GM23338 (cell line): ENCODE measurements at regions not wholly inside any gene's neighbourhood (a gene's known extent, or its start where the extent isn't known, plus 50 kb on each side); places are given as distances from the start of the nearest gene placed in this dataset.

Experiments used
- ATAC-seq: fragments of 200-7000 bp; cut with Tn5 transposase; 3 replicates; pipeline ENCODE4 v1.9.1; 2020
- DNase-seq: peaks from one replicate; pipeline ENCODE4 v3.0.0-alpha.2; 2015; ENCODE audit warnings: low spot score
- H2AFZ ChIP-seq: fragments of 200-600 bp; sonication (generic); 2 replicates; pipeline ENCODE4 v1.8.0; 2016; ENCODE audit warnings: antibody characterized with exemption, mild to moderate bottlenecking, moderate library complexity
- H3F3A ChIP-seq: fragments of 200-600 bp; sonication (generic); replicated peaks from 2 replicates; pipeline ENCODE4 v1.8.0; 2017; ENCODE audit warnings: antibody characterized with exemption, mixed run types, low read depth
- H3K27ac ChIP-seq: fragments of 200-600 bp; sonication (generic); 2 replicates; pipeline ENCODE4 v1.6.1; 2016; ENCODE audit warnings: low read depth
- H3K27me3 ChIP-seq: fragments of 200-600 bp; sonication (generic); 2 replicates; pipeline ENCODE4 v1.8.0; 2016; ENCODE audit warnings: mild to moderate bottlenecking, mixed run types, moderate library complexity; ENCODE audit not compliant: insufficient read depth
- H3K36me3 ChIP-seq: fragments of 200-600 bp; sonication (generic); 2 replicates; pipeline ENCODE4 v1.8.0; 2016; ENCODE audit warnings: mild to moderate bottlenecking; ENCODE audit not compliant: insufficient read depth
- H3K4me1 ChIP-seq: fragments of 200-600 bp; sonication (generic); 2 replicates; pipeline ENCODE4 v1.8.0; 2016; ENCODE audit warnings: mild to moderate bottlenecking, moderate library complexity; ENCODE audit not compliant: insufficient read depth
- H3K4me2 ChIP-seq: fragments of 200-600 bp; sonication (generic); 2 replicates; pipeline ENCODE4 v1.7.1; 2017; ENCODE audit warnings: mixed run types
- H3K4me3 ChIP-seq: fragments of 200-600 bp; sonication (generic); 2 replicates; pipeline ENCODE4 v1.6.1; 2016; ENCODE audit warnings: mixed run types
- H3K79me2 ChIP-seq: fragments of 200-600 bp; sonication (generic); replicated peaks from 2 replicates; pipeline ENCODE4 v1.8.0; 2017; ENCODE audit warnings: mild to moderate bottlenecking; ENCODE audit not compliant: insufficient read depth
- H3K9me2 ChIP-seq: fragments of 200-600 bp; sonication (generic); 2 replicates; pipeline ENCODE4 v1.8.0; 2017; ENCODE audit not compliant: insufficient read depth
- H4K20me1 ChIP-seq: fragments of 200-600 bp; sonication (generic); replicated peaks from 2 replicates; pipeline ENCODE4 v1.8.0; 2017; ENCODE audit warnings: mild to moderate bottlenecking; ENCODE audit not compliant: insufficient read depth
- H3K27ac Mint-ChIP-seq: 2 replicates; pipeline ENCODE4 v1.8.0; 2020; ENCODE audit warnings: inconsistent platforms, mild to moderate bottlenecking, moderate library complexity, mixed read lengths
- H3K27me3 Mint-ChIP-seq: 3 replicates; pipeline ENCODE4 v1.8.0; 2022; ENCODE audit warnings: low read depth, mild to moderate bottlenecking, moderate library complexity, mixed read lengths, inconsistent platforms; ENCODE audit not compliant: insufficient read depth, poor library complexity
- H3K36me3 Mint-ChIP-seq: 3 replicates; pipeline ENCODE4 v1.8.0; 2021; ENCODE audit warnings: low read depth, mild to moderate bottlenecking, inconsistent platforms, moderate library complexity, mixed read lengths
- H3K4me1 Mint-ChIP-seq: 3 replicates; pipeline ENCODE4 v1.8.0; 2020; ENCODE audit warnings: mild to moderate bottlenecking, inconsistent platforms, mixed read lengths
- H3K4me3 Mint-ChIP-seq: 3 replicates; pipeline ENCODE4 v1.8.0; 2021; ENCODE audit warnings: moderate library complexity, mild to moderate bottlenecking, inconsistent platforms, mixed read lengths
- H3K9me3 Mint-ChIP-seq: 3 replicates; pipeline ENCODE4 v1.8.0; 2020; ENCODE audit warnings: moderate library complexity, mild to moderate bottlenecking, inconsistent platforms, mixed read lengths
- CREB1 ChIP-seq: fragments of 250-450 bp; sonication (Bioruptor Pico); IDR thresholded peaks from 2 replicates; pipeline ENCODE4 v1.5.0; 2020; ENCODE audit warnings: low read depth, mild to moderate bottlenecking, moderate library complexity
- EZH2 ChIP-seq: fragments of 200-600 bp; sonication (generic); IDR thresholded peaks from one replicate; pipeline ENCODE4 v1.8.0; 2017; ENCODE audit warnings: antibody characterized with exemption, mild to moderate bottlenecking, low read depth; ENCODE audit not compliant: unreplicated experiment
- EZH2phosphoT487 ChIP-seq: fragments of 200-600 bp; sonication (generic); IDR thresholded peaks from one replicate; pipeline ENCODE4 v1.8.1; 2018; ENCODE audit warnings: antibody characterized with exemption; ENCODE audit not compliant: unreplicated experiment
- JUNB ChIP-seq: IDR thresholded peaks from one replicate; pipeline ENCODE4 v1.6.1; 2016; ENCODE audit warnings: antibody characterized with exemption; ENCODE audit not compliant: unreplicated experiment
- NANOG ChIP-seq: IDR thresholded peaks from 2 replicates; pipeline ENCODE4 v1.6.1; 2016; ENCODE audit warnings: antibody characterized with exemption, borderline replicate concordance
- POLR2AphosphoS5 ChIP-seq: IDR thresholded peaks from 2 replicates; pipeline ENCODE4 v1.6.1; 2016; ENCODE audit warnings: antibody characterized with exemption, low read depth
- REST ChIP-seq: IDR thresholded peaks from one replicate; pipeline ENCODE4 v1.6.1; 2018; ENCODE audit warnings: antibody characterized with exemption; ENCODE audit not compliant: unreplicated experiment
- STAT1 ChIP-seq: IDR thresholded peaks from one replicate; pipeline ENCODE4 v1.6.1; 2016; ENCODE audit warnings: antibody characterized with exemption; ENCODE audit not compliant: unreplicated experiment
- ZNF114 ChIP-seq: fragments of 250-450 bp; sonication (Bioruptor Pico); IDR thresholded peaks from 2 replicates; pipeline ENCODE4 v1.5.0; 2020; ENCODE audit warnings: mild to moderate bottlenecking, moderate library complexity
- ZNF331 ChIP-seq: fragments of 250-450 bp; sonication (Bioruptor Pico); IDR thresholded peaks from 2 replicates; pipeline ENCODE4 v1.5.0; 2020; ENCODE audit warnings: low read depth, mild to moderate bottlenecking, moderate library complexity
- TF ChIP-seq, protein P1 (sequence below), 2 experiments: fragments of 200-600 bp in 1 of 2; sonication (generic) in 1 of 2; conservative IDR thresholded peaks; 2 replicates each; pipeline versions ENCODE4 v1.5.1 to v1.6.1; 2016 to 2017; ENCODE audit warnings: antibody characterized with exemption in 2 of 2, low read depth in 2 of 2, mild to moderate bottlenecking in 2 of 2, moderate library complexity in 1 of 2
- TF ChIP-seq, protein P2 (sequence below): IDR thresholded peaks from 2 replicates; pipeline ENCODE4 v1.6.1; 2016; ENCODE audit warnings: antibody characterized with exemption

- Mint-ChIP-seq H3K9me3 (no peaks in the 10 kb centered on the region), H3K27ac (no peak overlapping the region), H3K27me3 (no peaks in the 10 kb centered on the region), H3K36me3 (no peaks in the 10 kb centered on the region), H3K4me3 (no peak overlapping the region), H3K4me1 (no peaks in the 10 kb centered on the region)
- DNase-seq (no peak), ATAC-seq (no peak)
- no peak overlapping the region for H2AFZ ChIP-seq
- no peak overlapping the region for H3K4me2 ChIP-seq
- H4K20me1 ChIP-seq: no peaks in the 10 kb centered on the region
- TF ChIP-seq EZH2phosphoT487 (no peak), REST (no peak), JUNB (no peak)
- no peaks in the 10 kb centered on the region for H3K79me2 ChIP-seq
- peaks cover 30% of the 10 kb centered on the region for H3K9me2 ChIP-seq
- no peaks in the 10 kb centered on the region for H3K27me3 ChIP-seq
- no peaks in the 10 kb centered on the region for H3F3A ChIP-seq
- peaks cover 5% of the 10 kb centered on the region; the same call in 1 of the 2 replicates for H3K4me1 ChIP-seq
- no peak overlapping the region for H3K4me3 ChIP-seq
- H3K36me3 ChIP-seq: no peaks in the 10 kb centered on the region
- no peak overlapping the region for H3K27ac ChIP-seq
Observed at GRCh38 chr1:168421399-168422004, 122.3 kb downstream of the XCL2 start.

DNA sequence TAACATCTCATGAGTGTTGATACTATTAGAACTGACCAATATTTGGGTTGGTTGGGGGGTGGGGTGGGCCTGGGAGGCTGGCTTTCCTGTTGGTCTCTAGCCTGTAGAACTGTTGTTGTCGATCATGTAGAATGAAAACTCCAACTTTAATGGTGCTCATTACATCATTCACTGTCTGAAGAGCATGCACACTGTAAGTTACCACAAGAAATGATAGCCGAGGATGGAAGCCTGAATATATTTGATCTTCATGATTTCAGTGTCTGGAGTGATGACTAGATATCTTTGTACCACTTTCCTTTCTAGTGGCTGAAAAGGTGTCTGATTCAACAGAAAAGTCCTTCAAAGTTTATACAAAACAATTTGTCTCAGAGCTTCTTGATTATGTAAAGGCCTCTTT is 123.6 kb downstream of the XCL2 start:
- H3K4me1 ChIP-seq: no peaks in the 10 kb centered on the region
- peaks cover 23% of the 10 kb centered on the region for H3K9me2 ChIP-seq
- no peaks in the 10 kb centered on the region for H3K36me3 ChIP-seq
- H4K20me1 ChIP-seq: no peaks in the 10 kb centered on the region
- Mint-ChIP-seq H3K27ac (no peak overlapping the region), H3K36me3 (no peaks in the 10 kb centered on the region), H3K9me3 (no peaks in the 10 kb centered on the region), H3K4me3 (no peak overlapping the region), H3K27me3 (no peaks in the 10 kb centered on the region), H3K4me1 (no peaks in the 10 kb centered on the region)
- DNase-seq: no peak
- no peak overlapping the region for H3K4me3 ChIP-seq
- no peaks in the 10 kb centered on the region for H3K79me2 ChIP-seq
- no peak for ATAC-seq
- no peak overlapping the region for H3K27ac ChIP-seq
- no peak overlapping the region for H2AFZ ChIP-seq
- H3F3A ChIP-seq: no peaks in the 10 kb centered on the region
- H3K27me3 ChIP-seq: no peaks in the 10 kb centered on the region
- H3K4me2 ChIP-seq: no peak overlapping the region
- no peak for TF ChIP-seq ZNF331 (CRISPR knock-in tag)
- TF ChIP-seq JUNB: no peak
- TF ChIP-seq NANOG: no peak
- no peak for TF ChIP-seq EZH2
- no peak for TF ChIP-seq POLR2AphosphoS5
- TF ChIP-seq, protein P1, sequence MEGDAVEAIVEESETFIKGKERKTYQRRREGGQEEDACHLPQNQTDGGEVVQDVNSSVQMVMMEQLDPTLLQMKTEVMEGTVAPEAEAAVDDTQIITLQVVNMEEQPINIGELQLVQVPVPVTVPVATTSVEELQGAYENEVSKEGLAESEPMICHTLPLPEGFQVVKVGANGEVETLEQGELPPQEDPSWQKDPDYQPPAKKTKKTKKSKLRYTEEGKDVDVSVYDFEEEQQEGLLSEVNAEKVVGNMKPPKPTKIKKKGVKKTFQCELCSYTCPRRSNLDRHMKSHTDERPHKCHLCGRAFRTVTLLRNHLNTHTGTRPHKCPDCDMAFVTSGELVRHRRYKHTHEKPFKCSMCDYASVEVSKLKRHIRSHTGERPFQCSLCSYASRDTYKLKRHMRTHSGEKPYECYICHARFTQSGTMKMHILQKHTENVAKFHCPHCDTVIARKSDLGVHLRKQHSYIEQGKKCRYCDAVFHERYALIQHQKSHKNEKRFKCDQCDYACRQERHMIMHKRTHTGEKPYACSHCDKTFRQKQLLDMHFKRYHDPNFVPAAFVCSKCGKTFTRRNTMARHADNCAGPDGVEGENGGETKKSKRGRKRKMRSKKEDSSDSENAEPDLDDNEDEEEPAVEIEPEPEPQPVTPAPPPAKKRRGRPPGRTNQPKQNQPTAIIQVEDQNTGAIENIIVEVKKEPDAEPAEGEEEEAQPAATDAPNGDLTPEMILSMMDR (conservative IDR thresholded peaks at IDR 0.05; ENCODE audit: low read depth in 2 of 2): no peak
- TF ChIP-seq, protein P2, sequence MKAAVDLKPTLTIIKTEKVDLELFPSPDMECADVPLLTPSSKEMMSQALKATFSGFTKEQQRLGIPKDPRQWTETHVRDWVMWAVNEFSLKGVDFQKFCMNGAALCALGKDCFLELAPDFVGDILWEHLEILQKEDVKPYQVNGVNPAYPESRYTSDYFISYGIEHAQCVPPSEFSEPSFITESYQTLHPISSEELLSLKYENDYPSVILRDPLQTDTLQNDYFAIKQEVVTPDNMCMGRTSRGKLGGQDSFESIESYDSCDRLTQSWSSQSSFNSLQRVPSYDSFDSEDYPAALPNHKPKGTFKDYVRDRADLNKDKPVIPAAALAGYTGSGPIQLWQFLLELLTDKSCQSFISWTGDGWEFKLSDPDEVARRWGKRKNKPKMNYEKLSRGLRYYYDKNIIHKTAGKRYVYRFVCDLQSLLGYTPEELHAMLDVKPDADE: no peak
- no peak for TF ChIP-seq EZH2phosphoT487
- no peak for TF ChIP-seq CREB1 (CRISPR knock-in tag)
- TF ChIP-seq STAT1: no peak
- no peak for TF ChIP-seq REST
- TF ChIP-seq ZNF114: no peak
